Parathyroid adenoma (tissue), 2 donors: ENCODE measurements at regions not wholly inside any gene's neighbourhood (a gene's known extent, or its start where the extent isn't known, plus 50 kb on each side); places are given as distances from the start of the nearest gene placed in this dataset.

Source experiments
- H2AFZ ChIP-seq: fragments of 300-600 bp; sonication (generic); one replicate; pipeline ENCODE4 v1.7.0; 2017; ENCODE audit warnings: antibody characterized with exemption, mild to moderate bottlenecking
- H3K27ac ChIP-seq: fragments of 300-600 bp; sonication (generic); one replicate; pipeline ENCODE4 v1.7.0; 2017
- H3K27me3 ChIP-seq: fragments of 300-600 bp; sonication (generic); one replicate; pipeline ENCODE4 v1.7.0; 2017; ENCODE audit warnings: low read length; ENCODE audit not compliant: control insufficient read depth, insufficient read depth
- H3K36me3 ChIP-seq: fragments of 300-600 bp; sonication (generic); one replicate; pipeline ENCODE4 v1.7.0; 2017; ENCODE audit warnings: low read length; ENCODE audit not compliant: control insufficient read depth, insufficient read depth
- H3K4me1 ChIP-seq: fragments of 300-600 bp; sonication (generic); one replicate; pipeline ENCODE4 v1.7.0; 2017; ENCODE audit warnings: control low read depth
- H3K4me2 ChIP-seq: fragments of 300-600 bp; sonication (generic); one replicate; pipeline ENCODE4 v1.7.0; 2017; ENCODE audit warnings: low read length
- H3K4me3 ChIP-seq: fragments of 300-600 bp; sonication (generic); one replicate; pipeline ENCODE4 v1.7.0; 2017; ENCODE audit warnings: low read depth, low read length
- H3K79me2 ChIP-seq: fragments of 300-600 bp; sonication (generic); one replicate; pipeline ENCODE4 v1.7.0; 2017; ENCODE audit warnings: control low read depth
- H3K9ac ChIP-seq: fragments of 300-600 bp; sonication (generic); one replicate; pipeline ENCODE4 v1.7.0; 2017; ENCODE audit warnings: mild to moderate bottlenecking
- H3K9me3 ChIP-seq: fragments of 300-600 bp; sonication (generic); one replicate; pipeline ENCODE4 v1.7.0; 2017; ENCODE audit warnings: low read length; ENCODE audit not compliant: control insufficient read depth
- TF ChIP-seq, protein P1 (sequence below): fragments of 300-600 bp; sonication (generic); IDR thresholded peaks from one replicate; pipeline ENCODE4 v1.7.0; 2017; ENCODE audit warnings: antibody characterized with exemption, mild to moderate bottlenecking
- donor health status: primary hyperparathyroidism.

DNA sequence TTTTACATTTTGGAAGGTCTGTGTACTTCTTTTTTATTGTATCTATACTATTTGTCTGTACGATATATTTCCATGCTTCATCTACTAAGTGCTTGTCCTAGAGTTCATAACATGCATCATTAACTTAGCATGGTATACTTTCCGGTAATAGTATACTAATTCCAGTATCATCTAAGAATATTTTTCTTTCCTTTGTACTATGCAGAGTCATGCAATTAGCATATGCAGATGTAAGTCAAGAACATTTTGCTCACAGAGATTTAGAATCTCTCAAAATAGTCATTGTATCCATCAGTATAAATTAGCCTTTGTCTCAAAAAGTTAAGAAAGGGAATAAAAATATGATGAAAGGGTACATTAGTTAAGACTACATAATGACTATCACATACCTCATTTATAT lies 770.4 kb upstream of the GRAMD2B start:
- H3K9me3 ChIP-seq = no peaks in the 10 kb centered on the region
- TF ChIP-seq, protein P1, sequence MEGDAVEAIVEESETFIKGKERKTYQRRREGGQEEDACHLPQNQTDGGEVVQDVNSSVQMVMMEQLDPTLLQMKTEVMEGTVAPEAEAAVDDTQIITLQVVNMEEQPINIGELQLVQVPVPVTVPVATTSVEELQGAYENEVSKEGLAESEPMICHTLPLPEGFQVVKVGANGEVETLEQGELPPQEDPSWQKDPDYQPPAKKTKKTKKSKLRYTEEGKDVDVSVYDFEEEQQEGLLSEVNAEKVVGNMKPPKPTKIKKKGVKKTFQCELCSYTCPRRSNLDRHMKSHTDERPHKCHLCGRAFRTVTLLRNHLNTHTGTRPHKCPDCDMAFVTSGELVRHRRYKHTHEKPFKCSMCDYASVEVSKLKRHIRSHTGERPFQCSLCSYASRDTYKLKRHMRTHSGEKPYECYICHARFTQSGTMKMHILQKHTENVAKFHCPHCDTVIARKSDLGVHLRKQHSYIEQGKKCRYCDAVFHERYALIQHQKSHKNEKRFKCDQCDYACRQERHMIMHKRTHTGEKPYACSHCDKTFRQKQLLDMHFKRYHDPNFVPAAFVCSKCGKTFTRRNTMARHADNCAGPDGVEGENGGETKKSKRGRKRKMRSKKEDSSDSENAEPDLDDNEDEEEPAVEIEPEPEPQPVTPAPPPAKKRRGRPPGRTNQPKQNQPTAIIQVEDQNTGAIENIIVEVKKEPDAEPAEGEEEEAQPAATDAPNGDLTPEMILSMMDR = no peak
- no peak overlapping the region for H3K9ac ChIP-seq
- H3K4me3 ChIP-seq = no peak overlapping the region
- H3K4me1 ChIP-seq = no peaks in the 10 kb centered on the region
- H3K27me3 ChIP-seq = no peaks in the 10 kb centered on the region
- H3K4me2 ChIP-seq = no peak overlapping the region
- H3K36me3 ChIP-seq = no peaks in the 10 kb centered on the region
- H2AFZ ChIP-seq = no peak overlapping the region
- no peaks in the 10 kb centered on the region for H3K79me2 ChIP-seq
- H3K27ac ChIP-seq = no peak overlapping the region

DNA sequence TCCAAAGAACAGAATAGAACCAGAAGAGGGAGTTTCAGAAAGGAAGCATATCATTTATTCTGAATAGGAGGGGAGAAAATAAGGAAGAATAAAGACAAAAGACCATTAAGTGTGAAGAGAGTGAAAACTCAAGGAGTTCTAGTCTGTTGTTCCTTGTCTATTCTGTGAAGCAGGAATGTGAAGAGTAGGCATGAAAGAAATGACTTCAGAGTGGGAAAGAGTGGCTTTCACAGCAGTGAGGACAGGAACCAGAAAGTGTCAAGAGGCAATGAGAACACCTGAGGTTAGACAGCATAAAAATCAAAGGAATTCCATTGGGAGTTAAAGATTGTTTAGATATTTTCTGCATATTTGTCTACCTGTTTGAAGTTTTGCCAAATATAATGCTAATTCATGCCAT lies 768.8 kb upstream of the GRAMD2B start:
- no peak overlapping the region for H3K9ac ChIP-seq
- H3K4me3 ChIP-seq = no peak overlapping the region
- H3K79me2 ChIP-seq = no peaks in the 10 kb centered on the region
- no peaks in the 10 kb centered on the region for H3K4me1 ChIP-seq
- no peak overlapping the region for H2AFZ ChIP-seq
- no peaks in the 10 kb centered on the region for H3K36me3 ChIP-seq
- no peak overlapping the region for H3K4me2 ChIP-seq
- TF ChIP-seq, protein P1 = no peak
- H3K9me3 ChIP-seq = no peaks in the 10 kb centered on the region
- H3K27ac ChIP-seq = no peak overlapping the region
- H3K27me3 ChIP-seq = no peaks in the 10 kb centered on the region

DNA sequence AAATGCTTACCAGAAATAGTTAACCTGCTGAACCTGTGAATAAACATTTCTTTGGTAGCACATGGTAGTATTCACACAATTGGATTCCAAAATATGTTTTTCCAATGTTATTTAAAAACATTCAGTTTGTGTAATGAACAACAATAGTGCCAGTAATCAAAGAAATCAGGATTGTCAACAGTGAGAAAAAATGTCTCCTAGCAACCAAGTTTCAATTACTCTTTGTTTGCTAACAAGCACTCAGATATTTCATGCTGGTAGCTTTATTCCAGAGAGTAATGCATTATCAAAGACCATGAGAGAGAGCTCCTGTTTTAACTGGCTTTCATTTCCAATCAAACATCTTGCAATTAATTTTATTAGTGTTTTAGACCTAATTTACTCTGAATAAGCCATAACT lies 768.1 kb upstream of the GRAMD2B start:
- H3K79me2 ChIP-seq = no peaks in the 10 kb centered on the region
- TF ChIP-seq, protein P1 = no peak
- no peaks in the 10 kb centered on the region for H3K9me3 ChIP-seq
- no peak overlapping the region for H3K4me2 ChIP-seq
- H3K9ac ChIP-seq = no peak overlapping the region
- H3K36me3 ChIP-seq = no peaks in the 10 kb centered on the region
- no peak overlapping the region for H3K4me3 ChIP-seq
- H3K27me3 ChIP-seq = no peaks in the 10 kb centered on the region
- no peak overlapping the region for H3K27ac ChIP-seq
- H3K4me1 ChIP-seq = no peaks in the 10 kb centered on the region
- H2AFZ ChIP-seq = no peak overlapping the region

DNA sequence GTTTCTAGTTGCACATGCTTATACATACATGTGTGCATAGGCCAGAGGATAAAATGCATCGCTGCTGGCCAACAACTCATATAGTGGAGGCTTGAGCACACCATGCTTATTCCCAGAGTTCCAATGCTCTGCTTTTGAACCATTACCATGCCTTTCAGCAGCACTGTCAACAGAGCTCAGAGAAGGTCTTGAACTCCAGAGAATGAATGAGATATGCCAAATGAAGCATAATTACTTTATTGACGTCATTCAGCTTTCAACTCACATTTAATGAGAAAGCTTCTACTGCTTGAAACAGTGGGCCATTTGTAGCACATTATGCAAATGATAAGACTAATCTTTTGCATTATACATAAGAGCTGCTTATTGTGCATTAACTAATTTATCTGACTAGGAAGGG lies 765.3 kb upstream of the GRAMD2B start:
- Histone ChIP-seq H3K27ac (no peak overlapping the region), H3K27me3 (no peaks in the 10 kb centered on the region), H3K4me1 (no peaks in the 10 kb centered on the region), H3K4me2 (no peak overlapping the region), H3K4me3 (no peak overlapping the region), H3K36me3 (no peaks in the 10 kb centered on the region), H3K9me3 (no peaks in the 10 kb centered on the region), H3K79me2 (no peaks in the 10 kb centered on the region), H2AFZ (no peak overlapping the region), H3K9ac (no peak overlapping the region)
- TF ChIP-seq, protein P1 = no peak

DNA sequence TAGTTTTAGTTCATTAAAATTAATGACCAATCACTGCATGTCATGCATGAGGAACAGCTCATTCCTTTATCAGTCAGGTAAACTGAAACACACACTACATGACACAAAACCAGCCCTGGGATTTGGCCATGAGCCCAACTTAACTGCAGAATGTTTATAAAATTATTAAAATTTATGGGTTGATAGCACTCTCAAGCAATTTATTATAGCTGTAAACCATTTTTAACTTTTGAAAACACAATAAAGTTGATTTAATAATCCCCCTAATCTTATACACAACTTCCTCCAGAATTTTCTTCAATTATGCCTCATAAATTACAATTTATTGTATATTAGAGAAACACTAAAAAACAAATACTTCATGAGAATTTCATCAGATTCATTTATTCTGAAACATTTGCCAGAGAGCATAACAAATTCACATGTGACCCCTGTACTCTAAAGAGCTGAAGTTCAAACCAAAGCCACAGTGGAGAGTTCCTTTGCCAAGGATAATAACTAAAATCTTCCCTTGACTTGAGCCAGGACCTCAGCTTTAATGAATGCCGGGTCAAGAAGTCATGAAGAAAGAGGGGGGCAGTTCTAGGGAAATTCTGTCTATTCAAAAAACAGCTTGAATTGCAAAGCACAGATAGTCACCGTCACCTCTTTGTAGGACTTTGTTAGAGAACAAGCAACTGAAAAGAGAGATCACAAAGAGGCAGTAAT lies 763.7 kb upstream of the GRAMD2B start:
- TF ChIP-seq, protein P1 = no peak
- no peaks in the 10 kb centered on the region for H3K79me2 ChIP-seq
- H3K9ac ChIP-seq = no peak overlapping the region
- H3K4me3 ChIP-seq = no peak overlapping the region
- no peak overlapping the region for H3K27ac ChIP-seq
- no peaks in the 10 kb centered on the region for H3K4me1 ChIP-seq
- no peaks in the 10 kb centered on the region for H3K36me3 ChIP-seq
- no peak overlapping the region for H2AFZ ChIP-seq
- no peaks in the 10 kb centered on the region for H3K27me3 ChIP-seq
- H3K9me3 ChIP-seq = no peaks in the 10 kb centered on the region
- H3K4me2 ChIP-seq = no peak overlapping the region
